ENCODE measurements at regions not wholly inside any gene's neighbourhood (a gene's known extent, or its start where the extent isn't known, plus 50 kb on each side); places are given as distances from the start of the nearest gene placed in this dataset.

DNA sequence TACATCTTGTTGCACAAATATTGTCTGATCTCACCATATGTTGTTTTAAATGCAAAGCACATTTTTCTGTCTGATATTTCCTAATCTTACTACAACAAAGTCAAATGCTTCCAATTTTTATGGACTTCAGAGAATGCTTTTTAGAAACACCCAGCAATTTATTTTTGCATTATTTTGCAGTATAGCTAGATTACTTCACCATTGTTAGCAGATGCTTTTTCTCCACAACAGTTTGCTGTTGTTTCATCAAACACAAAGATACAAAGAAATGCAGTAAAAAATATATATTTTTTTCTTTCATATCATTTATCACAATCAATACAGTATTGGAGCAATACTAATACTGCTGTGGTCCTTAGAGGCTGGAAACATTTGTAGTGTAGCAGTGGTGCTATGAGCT, 674.4 kb downstream of the TMTC2 start:
- Histone ChIP-seq H3K4me1 (ENCODE audit: control insufficient read depth in 4 of 4, insufficient read depth in 4 of 4, low read length in 3 of 4) (no peaks in the 10 kb centered on the region), H3K36me3 (ENCODE audit: control insufficient read depth in 4 of 4, insufficient read depth in 3 of 4, low read depth in 1 of 4, low read length in 3 of 4) (no peaks in the 10 kb centered on the region), H3K9ac (ENCODE audit: low read depth in 1 of 2, low read length in 2 of 2) (no peak overlapping the region), H3K4me3 (ENCODE audit: low read depth in 1 of 3, low read length in 3 of 3) (no peak overlapping the region), H3K9me3 (ENCODE audit: control insufficient read depth in 4 of 4, low read length in 3 of 4) (no peaks in the 10 kb centered on the region), H3K27ac (ENCODE audit: low read depth in 1 of 2, low read length in 2 of 2) (no peak overlapping the region), H3K27me3 (ENCODE audit: control insufficient read depth in 4 of 4, insufficient read depth in 4 of 4, low read length in 3 of 4) (no peaks in the 10 kb centered on the region)
- TF ChIP-seq, protein P1, sequence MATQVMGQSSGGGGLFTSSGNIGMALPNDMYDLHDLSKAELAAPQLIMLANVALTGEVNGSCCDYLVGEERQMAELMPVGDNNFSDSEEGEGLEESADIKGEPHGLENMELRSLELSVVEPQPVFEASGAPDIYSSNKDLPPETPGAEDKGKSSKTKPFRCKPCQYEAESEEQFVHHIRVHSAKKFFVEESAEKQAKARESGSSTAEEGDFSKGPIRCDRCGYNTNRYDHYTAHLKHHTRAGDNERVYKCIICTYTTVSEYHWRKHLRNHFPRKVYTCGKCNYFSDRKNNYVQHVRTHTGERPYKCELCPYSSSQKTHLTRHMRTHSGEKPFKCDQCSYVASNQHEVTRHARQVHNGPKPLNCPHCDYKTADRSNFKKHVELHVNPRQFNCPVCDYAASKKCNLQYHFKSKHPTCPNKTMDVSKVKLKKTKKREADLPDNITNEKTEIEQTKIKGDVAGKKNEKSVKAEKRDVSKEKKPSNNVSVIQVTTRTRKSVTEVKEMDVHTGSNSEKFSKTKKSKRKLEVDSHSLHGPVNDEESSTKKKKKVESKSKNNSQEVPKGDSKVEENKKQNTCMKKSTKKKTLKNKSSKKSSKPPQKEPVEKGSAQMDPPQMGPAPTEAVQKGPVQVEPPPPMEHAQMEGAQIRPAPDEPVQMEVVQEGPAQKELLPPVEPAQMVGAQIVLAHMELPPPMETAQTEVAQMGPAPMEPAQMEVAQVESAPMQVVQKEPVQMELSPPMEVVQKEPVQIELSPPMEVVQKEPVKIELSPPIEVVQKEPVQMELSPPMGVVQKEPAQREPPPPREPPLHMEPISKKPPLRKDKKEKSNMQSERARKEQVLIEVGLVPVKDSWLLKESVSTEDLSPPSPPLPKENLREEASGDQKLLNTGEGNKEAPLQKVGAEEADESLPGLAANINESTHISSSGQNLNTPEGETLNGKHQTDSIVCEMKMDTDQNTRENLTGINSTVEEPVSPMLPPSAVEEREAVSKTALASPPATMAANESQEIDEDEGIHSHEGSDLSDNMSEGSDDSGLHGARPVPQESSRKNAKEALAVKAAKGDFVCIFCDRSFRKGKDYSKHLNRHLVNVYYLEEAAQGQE (IDR thresholded peaks at IDR 0.05), result no peak
- TF ChIP-seq FOXA1 (IDR thresholded peaks at IDR 0.05), result no peak
- TF ChIP-seq RXRA (IDR thresholded peaks at IDR 0.05), result no peak
- no peak for TF ChIP-seq YY1 (IDR thresholded peaks at IDR 0.05)
- TF ChIP-seq JUND (IDR thresholded peaks at IDR 0.05), result no peak
- no peak for TF ChIP-seq HNF4G (IDR thresholded peaks at IDR 0.05)
- no peak for DNase-seq (ENCODE audit: low spot score)

- no peaks in the 10 kb centered on the region for H3K9me3 ChIP-seq (ENCODE audit: control insufficient read depth in 4 of 4, low read length in 3 of 4)
- DNase-seq (ENCODE audit: low spot score), result no peak
- 44% methylated on average over 4 of the region's 4 CpGs for WGBS
- H3K4me1 ChIP-seq (ENCODE audit: control insufficient read depth in 4 of 4, insufficient read depth in 4 of 4, low read length in 3 of 4), result peaks cover 0 to 10% (median 2%) of the 10 kb centered on the region in 4 donors
- H3K9ac ChIP-seq (ENCODE audit: low read depth in 1 of 2, low read length in 2 of 2), result no peak overlapping the region
- TF ChIP-seq YY1 (IDR thresholded peaks at IDR 0.05) (no peak), FOXA2 (IDR thresholded peaks at IDR 0.05) (peak; percentile 49)
- H3K4me3 ChIP-seq (ENCODE audit: low read depth in 1 of 3, low read length in 3 of 3), result no peak overlapping the region
- H3K36me3 ChIP-seq (ENCODE audit: control insufficient read depth in 4 of 4, insufficient read depth in 3 of 4, low read depth in 1 of 4, low read length in 3 of 4), result no peaks in the 10 kb centered on the region
- H3K27ac ChIP-seq (ENCODE audit: low read depth in 1 of 2, low read length in 2 of 2), result no peak overlapping the region
- H3K27me3 ChIP-seq (ENCODE audit: control insufficient read depth in 4 of 4, insufficient read depth in 4 of 4, low read length in 3 of 4), result no peaks in the 10 kb centered on the region
Measured at GRCh38 chr12:83349907-83350611, 663.4 kb downstream of the TMTC2 start.

DNA sequence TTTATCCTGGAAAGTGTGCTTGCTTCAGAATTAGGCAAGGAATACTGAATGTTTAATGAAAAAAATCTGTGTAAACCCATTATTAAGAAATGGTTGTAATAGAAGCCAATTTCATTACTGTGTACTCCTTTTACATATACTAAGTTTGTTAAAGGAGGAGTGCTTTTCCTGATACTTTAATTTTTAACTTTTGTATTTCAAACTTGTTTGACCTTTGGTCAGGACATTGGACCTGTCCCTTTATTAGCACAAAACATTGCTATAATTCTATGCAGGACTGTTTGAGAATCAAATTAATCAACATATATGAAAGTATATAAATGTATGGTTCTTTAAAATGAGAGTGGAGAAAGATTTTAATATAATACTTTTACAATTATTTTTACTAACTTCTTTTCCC, 659.6 kb downstream of the TMTC2 start:
- H3K27ac ChIP-seq (ENCODE audit: low read depth in 1 of 2, low read length in 2 of 2), result no peak overlapping the region
- H3K4me3 ChIP-seq (ENCODE audit: low read depth in 1 of 3, low read length in 3 of 3), result no peak overlapping the region
- H3K9me3 ChIP-seq (ENCODE audit: control insufficient read depth in 4 of 4, low read length in 3 of 4), result no peaks in the 10 kb centered on the region
- peaks cover 0 to 10% (median 2%) of the 10 kb centered on the region in 4 donors for H3K4me1 ChIP-seq (ENCODE audit: control insufficient read depth in 4 of 4, insufficient read depth in 4 of 4, low read length in 3 of 4)
- H3K27me3 ChIP-seq (ENCODE audit: control insufficient read depth in 4 of 4, insufficient read depth in 4 of 4, low read length in 3 of 4), result no peaks in the 10 kb centered on the region
- no peaks in the 10 kb centered on the region for H3K36me3 ChIP-seq (ENCODE audit: control insufficient read depth in 4 of 4, insufficient read depth in 3 of 4, low read depth in 1 of 4, low read length in 3 of 4)
- DNase-seq (ENCODE audit: low spot score), result no peak
- H3K9ac ChIP-seq (ENCODE audit: low read depth in 1 of 2, low read length in 2 of 2), result no peak overlapping the region
- TF ChIP-seq SP1 (IDR thresholded peaks at IDR 0.05) (peak; percentile 58), HNF4G (IDR thresholded peaks at IDR 0.05) (peak; percentile 45), JUND (IDR thresholded peaks at IDR 0.05) (no peak), HNF4A (conservative IDR thresholded peaks at IDR 0.05) (peak; percentile 82 to 84), RXRA (IDR thresholded peaks at IDR 0.05) (peak; percentile 40 to 61)

DNA sequence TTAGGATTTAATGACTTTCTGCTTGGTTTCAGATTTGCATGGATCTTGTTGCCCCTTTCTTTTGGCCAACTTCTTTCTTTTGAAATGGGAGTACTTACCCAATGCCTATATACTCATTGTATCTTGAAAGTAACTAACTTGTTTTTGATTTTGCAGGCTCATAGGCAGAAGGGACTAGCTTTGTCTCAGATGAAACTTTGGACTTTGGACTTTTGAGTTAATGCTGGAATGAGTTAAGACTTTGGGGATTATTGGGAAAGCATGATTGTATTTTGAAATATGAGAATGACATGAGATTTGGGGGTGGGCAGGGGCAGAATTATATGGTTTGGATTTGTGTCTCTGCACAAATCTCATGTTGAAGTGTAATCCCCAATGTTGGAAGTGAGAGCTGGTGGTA, 657.1 kb downstream of the TMTC2 start:
- TF ChIP-seq NR2F2 (IDR thresholded peaks at IDR 0.05) (no peak), GABPA (IDR thresholded peaks at IDR 0.05 in 1 of 2, conservative IDR thresholded peaks at IDR 0.05 in 1 of 2) (no peak), RAD21 (IDR thresholded peaks at IDR 0.05) (no peak), HNF4A (conservative IDR thresholded peaks at IDR 0.05) (peak; percentile 65 to 77), HNF4G (IDR thresholded peaks at IDR 0.05) (no peak), FOXA1 (IDR thresholded peaks at IDR 0.05) (no peak)
- TF ChIP-seq, protein P2, sequence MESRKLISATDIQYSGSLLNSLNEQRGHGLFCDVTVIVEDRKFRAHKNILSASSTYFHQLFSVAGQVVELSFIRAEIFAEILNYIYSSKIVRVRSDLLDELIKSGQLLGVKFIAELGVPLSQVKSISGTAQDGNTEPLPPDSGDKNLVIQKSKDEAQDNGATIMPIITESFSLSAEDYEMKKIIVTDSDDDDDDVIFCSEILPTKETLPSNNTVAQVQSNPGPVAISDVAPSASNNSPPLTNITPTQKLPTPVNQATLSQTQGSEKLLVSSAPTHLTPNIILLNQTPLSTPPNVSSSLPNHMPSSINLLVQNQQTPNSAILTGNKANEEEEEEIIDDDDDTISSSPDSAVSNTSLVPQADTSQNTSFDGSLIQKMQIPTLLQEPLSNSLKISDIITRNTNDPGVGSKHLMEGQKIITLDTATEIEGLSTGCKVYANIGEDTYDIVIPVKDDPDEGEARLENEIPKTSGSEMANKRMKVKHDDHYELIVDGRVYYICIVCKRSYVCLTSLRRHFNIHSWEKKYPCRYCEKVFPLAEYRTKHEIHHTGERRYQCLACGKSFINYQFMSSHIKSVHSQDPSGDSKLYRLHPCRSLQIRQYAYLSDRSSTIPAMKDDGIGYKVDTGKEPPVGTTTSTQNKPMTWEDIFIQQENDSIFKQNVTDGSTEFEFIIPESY (IDR thresholded peaks at IDR 0.05), result no peak
- H3K4me1 ChIP-seq (ENCODE audit: control insufficient read depth in 4 of 4, insufficient read depth in 4 of 4, low read length in 3 of 4), result peaks cover 0 to 8% (median 1%) of the 10 kb centered on the region in 4 donors
- H3K9ac ChIP-seq (ENCODE audit: low read depth in 1 of 2, low read length in 2 of 2), result no peak overlapping the region
- no peak for DNase-seq (ENCODE audit: low spot score)
- H3K9me3 ChIP-seq (ENCODE audit: control insufficient read depth in 4 of 4, low read length in 3 of 4), result no peaks in the 10 kb centered on the region
- no peak overlapping the region for H3K4me3 ChIP-seq (ENCODE audit: low read depth in 1 of 3, low read length in 3 of 3)
- H3K36me3 ChIP-seq (ENCODE audit: control insufficient read depth in 4 of 4, insufficient read depth in 3 of 4, low read depth in 1 of 4, low read length in 3 of 4), result no peaks in the 10 kb centered on the region
- H3K27me3 ChIP-seq (ENCODE audit: control insufficient read depth in 4 of 4, insufficient read depth in 4 of 4, low read length in 3 of 4), result no peaks in the 10 kb centered on the region
- H3K27ac ChIP-seq (ENCODE audit: low read depth in 1 of 2, low read length in 2 of 2), result no peak overlapping the region
